DND-41 (cell line): ENCODE measurements at regions not wholly inside any gene's neighbourhood (a gene's known extent, or its start where the extent isn't known, plus 50 kb on each side); places are given as distances from the start of the nearest gene placed in this dataset.

Experiments used
- CTCF ChIP-seq: IDR thresholded peaks from 2 replicates; pipeline ENCODE4 v1.5.1; 2012; ENCODE audit warnings: borderline replicate concordance, low read length, moderate library complexity, mild to moderate bottlenecking; ENCODE audit not compliant: poor library complexity, severe bottlenecking; ENCODE audit errors: extremely low read depth
- EZH2 ChIP-seq: IDR thresholded peaks from 3 replicates; pipeline ENCODE4 v1.6.1; 2012; ENCODE audit warnings: borderline replicate concordance, low read depth, mild to moderate bottlenecking, moderate library complexity, low read length, inconsistent platforms; ENCODE audit not compliant: severe bottlenecking

- TF ChIP-seq CTCF: no peak
- TF ChIP-seq EZH2: no peak
Measured at GRCh38 chr13:106721599-106721998, 153.7 kb upstream of the ARGLU1 start.
